ENCODE measurements at regions not wholly inside any gene's neighbourhood (a gene's known extent, or its start where the extent isn't known, plus 50 kb on each side); places are given as distances from the start of the nearest gene placed in this dataset.
"Not testable (repeated sequence)": the region's sequence is repeated elsewhere in the genome, so short reads cannot be mapped to it uniquely, and the experiment has no call there.

- not testable (repeated sequence) for H3K36me3 Mint-ChIP-seq (ENCODE audit: insufficient read depth); H3K9me3 Mint-ChIP-seq; ATAC-seq (replicated peaks; ENCODE audit: extremely low read depth, poor library complexity, severe bottlenecking); H3K27ac Mint-ChIP-seq (ENCODE audit: low read depth); DNase-seq (ENCODE audit: low spot score in 2 of 2); H3K4me3 Mint-ChIP-seq; H3K4me1 Mint-ChIP-seq
- peaks cover 53% of the 10 kb centered on the region for H3K27me3 Mint-ChIP-seq
Measured at GRCh38 chr21:31819692-31820091, 53.1 kb upstream of the HUNK start.

DNA sequence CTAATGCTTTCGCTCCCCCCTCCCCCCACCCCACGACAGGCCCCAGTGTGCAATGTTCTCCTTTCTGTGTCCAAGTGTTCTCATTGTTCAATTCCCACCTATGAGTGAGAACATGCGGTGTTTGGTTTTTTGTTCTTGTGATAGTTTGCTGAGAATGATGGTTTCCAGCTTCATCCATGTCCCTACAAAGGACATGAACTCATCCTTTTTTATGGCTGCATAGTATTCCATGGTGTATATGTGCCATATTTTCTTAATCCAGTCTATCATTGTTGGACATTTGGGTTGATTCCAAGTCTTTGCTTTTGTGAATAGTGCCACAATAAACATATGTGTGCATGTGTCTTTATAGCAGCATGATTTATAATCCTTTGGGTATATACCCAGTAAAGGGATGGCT is 58.5 kb upstream of the HUNK start:
- not testable (repeated sequence) for H3K4me1 Mint-ChIP-seq; H3K27ac Mint-ChIP-seq (ENCODE audit: low read depth); H3K4me3 Mint-ChIP-seq; H3K36me3 Mint-ChIP-seq (ENCODE audit: insufficient read depth); ATAC-seq (replicated peaks; ENCODE audit: extremely low read depth, poor library complexity, severe bottlenecking); DNase-seq (ENCODE audit: low spot score in 2 of 2)
- Mint-ChIP-seq H3K27me3 (peaks cover 28% of the 10 kb centered on the region), H3K9me3 (peaks cover 11% of the 10 kb centered on the region)

GRCh38 chr21:31813862-31814261 is 59.0 kb upstream of the HUNK start:
- Mint-ChIP-seq H3K27ac (ENCODE audit: low read depth) (no peak overlapping the region), H3K27me3 (peaks cover 23% of the 10 kb centered on the region), H3K9me3 (peaks cover 9% of the 10 kb centered on the region), H3K36me3 (ENCODE audit: insufficient read depth) (no peaks in the 10 kb centered on the region), H3K4me1 (peaks cover 11% of the 10 kb centered on the region), H3K4me3 (no peak overlapping the region)
- ATAC-seq (replicated peaks; ENCODE audit: extremely low read depth, poor library complexity, severe bottlenecking) (no peak), DNase-seq (ENCODE audit: low spot score in 2 of 2) (no peak)

DNA sequence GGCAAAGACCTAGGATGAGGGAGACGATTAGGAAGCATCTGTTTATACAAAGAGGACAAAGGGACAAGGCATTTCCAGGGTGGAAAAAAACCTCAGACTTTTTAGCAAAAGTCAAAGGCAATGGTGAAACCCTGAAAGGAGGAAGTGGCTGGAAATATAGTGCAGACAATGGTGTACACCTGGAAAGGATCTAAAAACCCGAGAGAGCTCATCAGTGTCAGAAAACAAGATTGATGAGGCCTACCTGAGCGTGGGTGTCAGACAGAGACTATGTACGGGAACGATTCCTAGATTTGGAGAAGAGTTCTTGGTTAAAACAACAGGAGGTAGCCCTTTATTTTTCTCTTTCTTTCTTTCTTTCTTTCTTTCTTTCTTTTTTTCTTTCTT is 68.8 kb upstream of the HUNK start:
- Mint-ChIP-seq H3K27ac (ENCODE audit: low read depth) (no peak overlapping the region), H3K9me3 (no peaks in the 10 kb centered on the region), H3K36me3 (ENCODE audit: insufficient read depth) (peaks cover 2% of the 10 kb centered on the region), H3K4me3 (no peak overlapping the region), H3K27me3 (peaks cover 42% of the 10 kb centered on the region), H3K4me1 (peaks cover under 1% of the 10 kb centered on the region)
- no peak for ATAC-seq (replicated peaks; ENCODE audit: extremely low read depth, poor library complexity, severe bottlenecking)
- DNase-seq (ENCODE audit: low spot score in 2 of 2) = no peak

- H3K27ac Mint-ChIP-seq (ENCODE audit: low read depth) = no peak overlapping the region
- H3K4me1 Mint-ChIP-seq = no peaks in the 10 kb centered on the region
Measured at GRCh38 chr21:31803039-31804007, 69.5 kb upstream of the HUNK start.

DNA sequence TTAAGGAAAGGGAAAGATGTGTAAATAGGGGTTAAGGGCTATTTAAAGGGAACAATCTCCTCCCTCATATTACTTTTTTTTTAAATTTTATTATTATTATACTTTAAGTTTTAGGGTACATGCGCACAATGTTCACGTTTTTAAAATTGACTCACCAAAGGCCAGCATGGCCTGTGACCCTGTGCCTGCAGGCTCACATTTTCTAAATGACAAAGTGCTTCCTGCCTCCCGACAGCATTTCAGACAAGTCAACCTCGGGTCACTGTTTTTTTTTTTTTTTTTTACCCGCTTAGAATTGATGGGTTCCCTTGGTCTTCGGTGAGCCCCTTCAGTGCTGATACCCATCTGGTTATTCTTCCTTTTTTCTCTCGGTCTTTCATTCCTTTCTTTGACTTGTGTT is 70.4 kb upstream of the SCAF4 start:
- Mint-ChIP-seq H3K36me3 (ENCODE audit: insufficient read depth) (no peaks in the 10 kb centered on the region), H3K4me1 (no peaks in the 10 kb centered on the region), H3K4me3 (no peak overlapping the region), H3K27ac (ENCODE audit: low read depth) (no peak overlapping the region), H3K9me3 (no peaks in the 10 kb centered on the region), H3K27me3 (peaks cover 51% of the 10 kb centered on the region)
- DNase-seq (ENCODE audit: low spot score in 2 of 2) (no peak), ATAC-seq (replicated peaks; ENCODE audit: extremely low read depth, poor library complexity, severe bottlenecking) (no peak)

More at GRCh38 chr21:31803039-31804007, 69.5 kb upstream of the HUNK start:
- ATAC-seq (replicated peaks; ENCODE audit: extremely low read depth, poor library complexity, severe bottlenecking) (no peak), DNase-seq (ENCODE audit: low spot score in 2 of 2) (no peak)
- H3K36me3 Mint-ChIP-seq (ENCODE audit: insufficient read depth) = peaks cover 2% of the 10 kb centered on the region
- H3K4me3 Mint-ChIP-seq = no peak overlapping the region
- H3K27me3 Mint-ChIP-seq = peaks cover 49% of the 10 kb centered on the region
- H3K9me3 Mint-ChIP-seq = no peaks in the 10 kb centered on the region

DNA sequence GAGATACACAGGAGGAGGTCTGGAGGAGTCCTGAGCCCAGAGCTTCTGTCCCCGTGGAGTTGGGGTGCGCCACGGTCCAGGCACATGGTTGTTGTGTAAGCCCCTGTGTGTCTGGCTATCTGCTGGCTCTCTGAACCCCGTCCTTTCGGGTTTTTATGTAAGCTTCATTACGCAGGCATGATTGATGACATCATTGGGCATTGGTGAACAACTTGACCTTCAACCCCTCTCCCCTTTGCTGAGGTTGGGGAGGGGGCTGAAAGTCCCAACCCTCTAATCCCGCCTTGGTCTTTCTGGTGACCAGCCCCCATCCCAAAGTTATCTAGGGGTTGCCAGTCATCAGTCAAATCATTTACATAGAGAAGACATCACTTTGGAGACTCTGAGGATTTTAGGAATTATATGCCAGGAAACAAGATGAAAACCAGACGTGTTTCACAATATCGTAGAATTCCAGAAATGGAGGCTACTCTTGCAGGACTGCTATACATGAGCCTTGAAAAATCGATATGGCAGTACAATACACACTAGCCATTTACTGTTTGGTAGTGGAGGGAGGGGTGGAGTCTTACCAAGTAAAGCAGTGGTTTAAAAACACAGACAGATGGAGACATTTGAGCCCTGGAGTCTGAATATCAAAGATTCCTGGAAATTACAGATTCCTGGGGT is 69.8 kb upstream of the SCAF4 start:
- no peak for ATAC-seq (replicated peaks; ENCODE audit: extremely low read depth, poor library complexity, severe bottlenecking)
- no peak overlapping the region for H3K27ac Mint-ChIP-seq (ENCODE audit: low read depth)
- no peaks in the 10 kb centered on the region for H3K4me1 Mint-ChIP-seq
- H3K36me3 Mint-ChIP-seq (ENCODE audit: insufficient read depth) = no peaks in the 10 kb centered on the region
- no peak overlapping the region for H3K4me3 Mint-ChIP-seq
- no peak for DNase-seq (ENCODE audit: low spot score in 2 of 2)
- H3K27me3 Mint-ChIP-seq = peaks cover 57% of the 10 kb centered on the region
- H3K9me3 Mint-ChIP-seq = no peaks in the 10 kb centered on the region

GRCh38 chr21:31798842-31799704 is 67.2 kb upstream of the SCAF4 start:
- Mint-ChIP-seq H3K4me3 (no peak overlapping the region), H3K36me3 (ENCODE audit: insufficient read depth) (no peaks in the 10 kb centered on the region)

GRCh38 chr21:31795992-31796391 is 64.1 kb upstream of the SCAF4 start:
- H3K9me3 Mint-ChIP-seq = no peaks in the 10 kb centered on the region
- DNase-seq (ENCODE audit: low spot score in 2 of 2) (no peak), ATAC-seq (replicated peaks; ENCODE audit: extremely low read depth, poor library complexity, severe bottlenecking) (no peak)
- H3K36me3 Mint-ChIP-seq (ENCODE audit: insufficient read depth) = no peaks in the 10 kb centered on the region
- peaks cover 39% of the 10 kb centered on the region for H3K27me3 Mint-ChIP-seq
- no peaks in the 10 kb centered on the region for H3K4me1 Mint-ChIP-seq
- H3K4me3 Mint-ChIP-seq = no peak overlapping the region
- no peak overlapping the region for H3K27ac Mint-ChIP-seq (ENCODE audit: low read depth)

More at GRCh38 chr21:31798842-31799704, 67.2 kb upstream of the SCAF4 start:
- DNase-seq (ENCODE audit: low spot score in 2 of 2) (no peak), ATAC-seq (replicated peaks; ENCODE audit: extremely low read depth, poor library complexity, severe bottlenecking) (no peak)
- Mint-ChIP-seq H3K27ac (ENCODE audit: low read depth) (no peak overlapping the region), H3K27me3 (peaks cover 50% of the 10 kb centered on the region), H3K4me1 (no peaks in the 10 kb centered on the region), H3K9me3 (no peaks in the 10 kb centered on the region)

DNA sequence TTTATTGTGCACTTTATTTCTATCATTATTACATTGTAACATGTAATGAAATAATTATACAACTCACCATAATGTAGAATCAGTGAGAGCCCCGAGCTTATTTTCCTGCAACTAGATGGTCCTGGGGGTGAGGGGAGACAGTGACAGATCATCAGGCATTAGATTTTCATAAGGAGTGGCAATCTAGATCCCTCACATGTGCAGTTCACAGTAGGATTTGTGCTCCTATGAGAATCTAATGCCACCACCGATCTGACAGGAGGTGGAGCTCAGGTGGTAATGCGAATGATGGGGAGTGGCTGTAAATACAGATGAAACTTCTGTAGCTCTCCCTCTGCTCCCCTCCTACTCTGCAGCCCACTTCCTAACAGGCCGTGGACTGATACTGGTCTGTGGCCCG is 58.5 kb upstream of the SCAF4 start:
- not testable (repeated sequence) for H3K4me1 Mint-ChIP-seq; H3K27ac Mint-ChIP-seq (ENCODE audit: low read depth); H3K9me3 Mint-ChIP-seq; H3K27me3 Mint-ChIP-seq; DNase-seq (ENCODE audit: low spot score in 2 of 2); ATAC-seq (replicated peaks; ENCODE audit: extremely low read depth, poor library complexity, severe bottlenecking); H3K36me3 Mint-ChIP-seq (ENCODE audit: insufficient read depth); H3K4me3 Mint-ChIP-seq

- no peak for ATAC-seq (replicated peaks; ENCODE audit: extremely low read depth, poor library complexity, severe bottlenecking)
- H3K27ac Mint-ChIP-seq (ENCODE audit: low read depth) = no peak overlapping the region
- no peak overlapping the region for H3K4me3 Mint-ChIP-seq
Measured at GRCh38 chr21:31788581-31788980, 56.7 kb upstream of the SCAF4 start.

DNA sequence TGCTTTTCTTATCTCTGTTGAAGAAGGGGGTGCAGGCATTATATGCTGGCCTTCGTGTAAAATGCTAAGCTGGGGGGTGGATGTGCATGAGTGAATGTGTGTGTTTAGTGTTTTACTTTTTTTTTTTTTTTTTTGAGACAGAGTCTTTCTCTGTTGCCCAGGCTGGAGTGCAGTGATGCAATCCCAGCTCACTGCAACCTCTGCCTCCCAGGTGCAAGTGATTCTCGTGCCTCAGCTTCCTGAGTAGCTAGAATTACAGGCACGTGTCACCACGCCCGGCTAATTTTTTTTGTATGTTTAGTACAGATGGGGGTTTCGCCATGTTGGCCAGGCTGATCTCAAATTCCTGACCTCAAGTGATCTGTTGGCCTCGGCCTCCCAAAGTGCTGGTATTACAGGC is 55.8 kb upstream of the SCAF4 start:
- not testable (repeated sequence) for H3K36me3 Mint-ChIP-seq (ENCODE audit: insufficient read depth); H3K27ac Mint-ChIP-seq (ENCODE audit: low read depth); H3K27me3 Mint-ChIP-seq; DNase-seq (ENCODE audit: low spot score in 2 of 2); H3K4me1 Mint-ChIP-seq; H3K9me3 Mint-ChIP-seq; H3K4me3 Mint-ChIP-seq; ATAC-seq (replicated peaks; ENCODE audit: extremely low read depth, poor library complexity, severe bottlenecking)

More at GRCh38 chr21:31788581-31788980, 56.7 kb upstream of the SCAF4 start:
- DNase-seq (ENCODE audit: low spot score in 2 of 2) = no peak
- Mint-ChIP-seq H3K27me3 (no peaks in the 10 kb centered on the region), H3K4me1 (peaks cover 9% of the 10 kb centered on the region), H3K36me3 (ENCODE audit: insufficient read depth) (no peaks in the 10 kb centered on the region), H3K9me3 (no peaks in the 10 kb centered on the region)

Measured in central memory CD8-positive, alpha-beta T cell (primary cell).